ENCODE measurements at regions not wholly inside any gene's neighbourhood (a gene's known extent, or its start where the extent isn't known, plus 50 kb on each side); places are given as distances from the start of the nearest gene placed in this dataset.

DNA sequence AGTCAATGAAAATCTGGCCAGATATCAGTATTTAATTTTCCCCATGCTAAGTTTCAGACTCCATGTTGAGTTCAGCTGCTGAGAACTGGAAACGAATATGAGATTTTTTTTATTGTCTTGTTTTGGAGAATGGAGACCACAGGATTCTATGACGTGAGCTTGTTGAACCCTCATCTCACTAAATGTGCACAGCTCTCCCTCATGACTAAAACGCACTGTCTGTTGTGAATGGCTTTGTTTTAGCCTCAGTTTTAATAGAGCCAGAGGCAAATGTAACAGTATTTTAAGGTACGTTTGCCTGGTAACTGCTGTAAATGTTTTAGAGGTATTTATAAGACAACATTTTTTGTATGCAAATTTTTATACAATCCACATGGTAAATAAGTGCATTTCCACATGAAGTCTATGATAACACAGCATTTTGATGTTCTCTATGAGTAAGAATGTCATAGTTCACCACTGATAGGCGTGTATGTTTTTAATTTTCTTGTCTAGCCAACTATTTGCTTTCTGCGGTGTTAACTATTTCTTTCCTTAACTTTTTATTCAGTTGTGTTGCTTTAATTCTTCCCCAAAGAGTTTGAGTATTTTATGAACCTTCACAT, 1159.3 kb upstream of the TENM3 start:
- intact Hi-C loops (cut with micrococcal nuclease; ENCODE audit: unreplicated experiment): no loop called here
- no peaks in the 10 kb centered on the region for H3K27me3 ChIP-seq (replicated peaks in 1 of 2; ENCODE audit: control insufficient read depth in 2 of 2, insufficient read depth in 2 of 2, low read length in 1 of 2)
- H3K9ac ChIP-seq (ENCODE audit: control insufficient read depth, insufficient read depth, low read length): no peak overlapping the region
- no peaks in the 10 kb centered on the region for H3K4me1 ChIP-seq (ENCODE audit: control insufficient read depth, insufficient read depth, low read length)
- H3K79me2 ChIP-seq (ENCODE audit: control insufficient read depth, insufficient read depth, low read length): no peaks in the 10 kb centered on the region
- H2AFZ ChIP-seq (ENCODE audit: control insufficient read depth, low read depth, low read length): no peak overlapping the region
- H3K4me2 ChIP-seq (ENCODE audit: control insufficient read depth, insufficient read depth): no peak overlapping the region
- ATAC-seq (no peak), FAIRE-seq (no peak), DNase-seq (ENCODE audit: low read depth, low spot score) (no peak)
- in situ Hi-C loops (cut with MboI): no loop called here
- no peaks in the 10 kb centered on the region for H4K20me1 ChIP-seq (ENCODE audit: control insufficient read depth, insufficient read depth)
- no TSS peak for BruUV-seq (replicated peaks)
- ChIA-PET SMC1A (ENCODE audit: uncharacterized antibody, unreplicated experiment) (no interaction called here), POLR2A (no interaction called here), CTCF (interaction anchor here (0.7 kb wide), 1 partner anchor 15 kb away, joined by 4 read pairs; no protein-coding TSS in a partner anchor), RAD21 (ENCODE audit: unreplicated experiment) (no interaction called here)
- WGBS (ENCODE audit: insufficient coverage, insufficient replicate concordance, low lambda C conversion rate, missing lambda C conversion rate): 10% methylated on average over 6 of the region's 6 CpGs
- no peaks in the 10 kb centered on the region for H3K36me3 ChIP-seq (ENCODE audit: control insufficient read depth in 2 of 2, insufficient read depth in 2 of 2, low read length in 1 of 2)
- TF ChIP-seq, protein P1, sequence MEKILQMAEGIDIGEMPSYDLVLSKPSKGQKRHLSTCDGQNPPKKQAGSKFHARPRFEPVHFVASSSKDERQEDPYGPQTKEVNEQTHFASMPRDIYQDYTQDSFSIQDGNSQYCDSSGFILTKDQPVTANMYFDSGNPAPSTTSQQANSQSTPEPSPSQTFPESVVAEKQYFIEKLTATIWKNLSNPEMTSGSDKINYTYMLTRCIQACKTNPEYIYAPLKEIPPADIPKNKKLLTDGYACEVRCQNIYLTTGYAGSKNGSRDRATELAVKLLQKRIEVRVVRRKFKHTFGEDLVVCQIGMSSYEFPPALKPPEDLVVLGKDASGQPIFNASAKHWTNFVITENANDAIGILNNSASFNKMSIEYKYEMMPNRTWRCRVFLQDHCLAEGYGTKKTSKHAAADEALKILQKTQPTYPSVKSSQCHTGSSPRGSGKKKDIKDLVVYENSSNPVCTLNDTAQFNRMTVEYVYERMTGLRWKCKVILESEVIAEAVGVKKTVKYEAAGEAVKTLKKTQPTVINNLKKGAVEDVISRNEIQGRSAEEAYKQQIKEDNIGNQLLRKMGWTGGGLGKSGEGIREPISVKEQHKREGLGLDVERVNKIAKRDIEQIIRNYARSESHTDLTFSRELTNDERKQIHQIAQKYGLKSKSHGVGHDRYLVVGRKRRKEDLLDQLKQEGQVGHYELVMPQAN (conservative IDR thresholded peaks at IDR 0.05): no peak
- TF ChIP-seq GATAD2B (conservative IDR thresholded peaks at IDR 0.05; ENCODE audit: low read depth) (no peak), SMAD5 (IDR thresholded peaks at IDR 0.05; ENCODE audit: low read depth) (no peak), RAD21 (IDR thresholded peaks at IDR 0.05; ENCODE audit: insufficient read depth, low read depth, low read length) (no peak), TCF3 (IDR thresholded peaks at IDR 0.05; ENCODE audit: borderline replicate concordance, insufficient read depth, low read depth, low read length) (no peak)
- H3K9me3 ChIP-seq (replicated peaks; ENCODE audit: control insufficient read depth, insufficient read depth, low read length): no peaks in the 10 kb centered on the region
- no peak overlapping the region for H3K27ac ChIP-seq (ENCODE audit: control insufficient read depth, insufficient read depth)
- H3K4me3 ChIP-seq: no peak overlapping the region

DNA sequence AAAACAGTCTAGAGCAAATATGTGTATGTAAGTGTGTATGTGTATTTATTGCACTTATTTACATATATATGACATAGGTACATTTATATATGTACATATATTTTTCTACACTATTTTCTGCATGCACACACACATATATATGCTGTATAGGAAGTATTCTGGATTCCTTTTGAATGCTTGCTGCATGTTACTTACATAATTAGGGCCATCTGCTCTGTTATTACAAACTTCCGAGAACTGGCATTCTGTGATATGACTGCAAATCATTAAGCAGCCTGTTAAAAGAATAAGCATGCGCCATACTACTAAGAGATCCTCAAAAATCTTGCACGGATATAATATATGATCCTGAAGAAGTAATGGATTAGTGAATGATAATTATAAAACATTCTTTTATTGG, 1157.6 kb upstream of the TENM3 start:
- no peaks in the 10 kb centered on the region for H3K36me3 ChIP-seq (ENCODE audit: control insufficient read depth in 2 of 2, insufficient read depth in 2 of 2, low read length in 1 of 2)
- no peak for ATAC-seq
- no peak overlapping the region for H3K9ac ChIP-seq (ENCODE audit: control insufficient read depth, insufficient read depth, low read length)
- no peak for DNase-seq (ENCODE audit: low read depth, low spot score)
- no TSS peak for BruUV-seq (replicated peaks)
- H4K20me1 ChIP-seq (ENCODE audit: control insufficient read depth, insufficient read depth): no peaks in the 10 kb centered on the region
- H3K4me2 ChIP-seq (ENCODE audit: control insufficient read depth, insufficient read depth): no peak overlapping the region
- H3K4me3 ChIP-seq: no peak overlapping the region
- TF ChIP-seq TCF3 (IDR thresholded peaks at IDR 0.05; ENCODE audit: borderline replicate concordance, insufficient read depth, low read depth, low read length): no peak
- TF ChIP-seq, protein P2, sequence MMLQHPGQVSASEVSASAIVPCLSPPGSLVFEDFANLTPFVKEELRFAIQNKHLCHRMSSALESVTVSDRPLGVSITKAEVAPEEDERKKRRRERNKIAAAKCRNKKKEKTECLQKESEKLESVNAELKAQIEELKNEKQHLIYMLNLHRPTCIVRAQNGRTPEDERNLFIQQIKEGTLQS (IDR thresholded peaks at IDR 0.05; ENCODE audit: borderline replicate concordance, extremely low read depth, low read depth, low read length): no peak
- TF ChIP-seq, protein P3, sequence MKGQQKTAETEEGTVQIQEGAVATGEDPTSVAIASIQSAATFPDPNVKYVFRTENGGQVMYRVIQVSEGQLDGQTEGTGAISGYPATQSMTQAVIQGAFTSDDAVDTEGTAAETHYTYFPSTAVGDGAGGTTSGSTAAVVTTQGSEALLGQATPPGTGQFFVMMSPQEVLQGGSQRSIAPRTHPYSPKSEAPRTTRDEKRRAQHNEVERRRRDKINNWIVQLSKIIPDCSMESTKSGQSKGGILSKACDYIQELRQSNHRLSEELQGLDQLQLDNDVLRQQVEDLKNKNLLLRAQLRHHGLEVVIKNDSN (IDR thresholded peaks at IDR 0.05; ENCODE audit: borderline replicate concordance, extremely low read length, insufficient read depth, low read depth, low read length): no peak
- no peak for TF ChIP-seq TCF12 (IDR thresholded peaks at IDR 0.05; ENCODE audit: low read depth, low read length)
- TF ChIP-seq BCL11A (IDR thresholded peaks at IDR 0.05; ENCODE audit: low read depth, low read length): no peak
- no peak for TF ChIP-seq JUNB (IDR thresholded peaks at IDR 0.05)
- TF ChIP-seq, protein P4, sequence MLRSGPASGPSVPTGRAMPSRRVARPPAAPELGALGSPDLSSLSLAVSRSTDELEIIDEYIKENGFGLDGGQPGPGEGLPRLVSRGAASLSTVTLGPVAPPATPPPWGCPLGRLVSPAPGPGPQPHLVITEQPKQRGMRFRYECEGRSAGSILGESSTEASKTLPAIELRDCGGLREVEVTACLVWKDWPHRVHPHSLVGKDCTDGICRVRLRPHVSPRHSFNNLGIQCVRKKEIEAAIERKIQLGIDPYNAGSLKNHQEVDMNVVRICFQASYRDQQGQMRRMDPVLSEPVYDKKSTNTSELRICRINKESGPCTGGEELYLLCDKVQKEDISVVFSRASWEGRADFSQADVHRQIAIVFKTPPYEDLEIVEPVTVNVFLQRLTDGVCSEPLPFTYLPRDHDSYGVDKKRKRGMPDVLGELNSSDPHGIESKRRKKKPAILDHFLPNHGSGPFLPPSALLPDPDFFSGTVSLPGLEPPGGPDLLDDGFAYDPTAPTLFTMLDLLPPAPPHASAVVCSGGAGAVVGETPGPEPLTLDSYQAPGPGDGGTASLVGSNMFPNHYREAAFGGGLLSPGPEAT (IDR thresholded peaks at IDR 0.05; ENCODE audit: low read depth): no peak
- in situ Hi-C loops (cut with MboI) (no loop called here), intact Hi-C loops (cut with micrococcal nuclease; ENCODE audit: unreplicated experiment) (no loop called here)
- no peak overlapping the region for H3K27ac ChIP-seq (ENCODE audit: control insufficient read depth, insufficient read depth)
- no peaks in the 10 kb centered on the region for H3K79me2 ChIP-seq (ENCODE audit: control insufficient read depth, insufficient read depth, low read length)
- 69% methylated on average over 3 of the region's 3 CpGs for WGBS (ENCODE audit: insufficient coverage, insufficient replicate concordance, low lambda C conversion rate, missing lambda C conversion rate)
- ChIA-PET SMC1A (ENCODE audit: uncharacterized antibody, unreplicated experiment) (interaction anchor here (0.8 kb wide), 1 partner anchor 709 kb away, joined by 3 read pairs; no protein-coding TSS in a partner anchor), POLR2A (no interaction called here), CTCF (interaction anchor here (0.8 kb wide), 1 partner anchor 28 kb away, joined by 3 read pairs; no protein-coding TSS in a partner anchor), RAD21 (ENCODE audit: unreplicated experiment) (no interaction called here)
- FAIRE-seq: no peak
- no peaks in the 10 kb centered on the region for H3K27me3 ChIP-seq (replicated peaks in 1 of 2; ENCODE audit: control insufficient read depth in 2 of 2, insufficient read depth in 2 of 2, low read length in 1 of 2)
- no peak overlapping the region for H2AFZ ChIP-seq (ENCODE audit: control insufficient read depth, low read depth, low read length)
- H3K9me3 ChIP-seq (replicated peaks; ENCODE audit: control insufficient read depth, insufficient read depth, low read length): no peaks in the 10 kb centered on the region
- no peaks in the 10 kb centered on the region for H3K4me1 ChIP-seq (ENCODE audit: control insufficient read depth, insufficient read depth, low read length)

Data from GM12878 (cell line).